Smooth muscle cell (in vitro differentiated cells): ENCODE measurements at regions not wholly inside any gene's neighbourhood (a gene's known extent, or its start where the extent isn't known, plus 50 kb on each side); places are given as distances from the start of the nearest gene placed in this dataset.

Source experiments
- DNase-seq: peaks from one replicate; lab custom pipeline; 2025; ENCODE audit not compliant: unreplicated experiment; lab: John Stamatoyannopoulos, UW
- H2AFZ ChIP-seq: fragments of 200-600 bp; sonication (generic); 2 replicates; pipeline ENCODE4 v1.6.0; 2016; ENCODE audit warnings: antibody characterized with exemption, low read depth, mild to moderate bottlenecking
- H3F3A ChIP-seq: fragments of 200-600 bp; sonication (generic); 2 replicates; pipeline ENCODE4 v1.6.0; 2017; ENCODE audit warnings: antibody characterized with exemption, low read depth
- H3K27ac ChIP-seq: fragments of 200-600 bp; sonication (generic); 2 replicates; pipeline ENCODE4 v1.5.1; 2016; ENCODE audit warnings: low read depth, mild to moderate bottlenecking
- H3K27me3 ChIP-seq: fragments of 200-600 bp; sonication (generic); 2 replicates; pipeline ENCODE4 v1.6.1; 2016; ENCODE audit warnings: low read depth, mild to moderate bottlenecking
- H3K36me3 ChIP-seq: fragments of 200-600 bp; sonication (generic); 2 replicates; pipeline ENCODE4 v1.5.1; 2016; ENCODE audit warnings: low read depth
- H3K4me1 ChIP-seq: fragments of 200-600 bp; sonication (generic); 2 replicates; pipeline ENCODE4 v1.5.1; 2016; ENCODE audit warnings: low read depth
- H3K4me2 ChIP-seq: fragments of 200-600 bp; sonication (generic); 2 replicates; pipeline ENCODE4 v1.6.0; 2016; ENCODE audit warnings: mild to moderate bottlenecking
- H3K4me3 ChIP-seq: fragments of 200-600 bp; sonication (generic); 2 replicates; pipeline ENCODE4 v1.5.1; 2016; ENCODE audit warnings: mild to moderate bottlenecking
- H3K79me2 ChIP-seq: fragments of 200-600 bp; sonication (generic); 2 replicates; pipeline ENCODE4 v1.6.0; 2016; ENCODE audit warnings: low read depth, mild to moderate bottlenecking
- H3K9ac ChIP-seq: fragments of 200-600 bp; sonication (generic); 2 replicates; pipeline ENCODE4 v1.6.0; 2016; ENCODE audit warnings: low read depth
- H3K9me3 ChIP-seq: fragments of 200-600 bp; sonication (generic); replicated peaks from 2 replicates; pipeline ENCODE4 v1.5.1; 2016; ENCODE audit warnings: low read depth
- H4K20me1 ChIP-seq: fragments of 200-600 bp; sonication (generic); 2 replicates; pipeline ENCODE4 v1.6.0; 2016; ENCODE audit warnings: low read depth
- WGBS: methylation state at CpG from one replicate; pipeline ENCODE4 v1.1.7; 2016; ENCODE audit warnings: low lambda C conversion rate; 5-methylcytosine and 5-hydroxymethylcytosine counted together
- TF ChIP-seq, protein P1 (sequence below): fragments of 200-600 bp; sonication (generic); IDR thresholded peaks from 2 replicates; pipeline ENCODE4 v1.5.1; 2017; ENCODE audit warnings: borderline replicate concordance, mild to moderate bottlenecking, antibody characterized with exemption; ENCODE audit not compliant: insufficient read depth, poor library complexity, severe bottlenecking

DNA sequence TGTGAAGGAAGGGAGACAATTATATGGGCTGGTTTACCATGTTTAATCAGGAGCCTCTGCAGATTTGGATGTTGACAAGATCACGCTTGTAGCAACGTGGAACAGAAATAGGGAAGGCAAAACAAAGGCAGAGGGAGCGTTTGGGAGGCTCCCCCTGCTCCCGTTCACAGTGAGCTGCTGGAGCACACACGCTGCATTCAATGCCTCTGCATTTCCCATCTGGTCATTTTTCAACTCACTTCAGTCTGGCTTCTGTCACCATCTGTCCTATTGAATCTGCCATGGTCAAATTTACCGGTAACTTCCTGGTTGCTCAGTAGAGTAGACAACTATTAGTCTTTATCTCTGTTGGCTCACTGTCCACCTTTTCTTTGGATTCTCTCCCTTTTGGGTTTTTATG is 91.0 kb downstream of the NHLRC3 start:
- H3K36me3 ChIP-seq, result no peaks in the 10 kb centered on the region
- WGBS, result 69% methylated on average over 6 of the region's 6 CpGs
- TF ChIP-seq, protein P1, sequence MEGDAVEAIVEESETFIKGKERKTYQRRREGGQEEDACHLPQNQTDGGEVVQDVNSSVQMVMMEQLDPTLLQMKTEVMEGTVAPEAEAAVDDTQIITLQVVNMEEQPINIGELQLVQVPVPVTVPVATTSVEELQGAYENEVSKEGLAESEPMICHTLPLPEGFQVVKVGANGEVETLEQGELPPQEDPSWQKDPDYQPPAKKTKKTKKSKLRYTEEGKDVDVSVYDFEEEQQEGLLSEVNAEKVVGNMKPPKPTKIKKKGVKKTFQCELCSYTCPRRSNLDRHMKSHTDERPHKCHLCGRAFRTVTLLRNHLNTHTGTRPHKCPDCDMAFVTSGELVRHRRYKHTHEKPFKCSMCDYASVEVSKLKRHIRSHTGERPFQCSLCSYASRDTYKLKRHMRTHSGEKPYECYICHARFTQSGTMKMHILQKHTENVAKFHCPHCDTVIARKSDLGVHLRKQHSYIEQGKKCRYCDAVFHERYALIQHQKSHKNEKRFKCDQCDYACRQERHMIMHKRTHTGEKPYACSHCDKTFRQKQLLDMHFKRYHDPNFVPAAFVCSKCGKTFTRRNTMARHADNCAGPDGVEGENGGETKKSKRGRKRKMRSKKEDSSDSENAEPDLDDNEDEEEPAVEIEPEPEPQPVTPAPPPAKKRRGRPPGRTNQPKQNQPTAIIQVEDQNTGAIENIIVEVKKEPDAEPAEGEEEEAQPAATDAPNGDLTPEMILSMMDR, result no peak

DNA sequence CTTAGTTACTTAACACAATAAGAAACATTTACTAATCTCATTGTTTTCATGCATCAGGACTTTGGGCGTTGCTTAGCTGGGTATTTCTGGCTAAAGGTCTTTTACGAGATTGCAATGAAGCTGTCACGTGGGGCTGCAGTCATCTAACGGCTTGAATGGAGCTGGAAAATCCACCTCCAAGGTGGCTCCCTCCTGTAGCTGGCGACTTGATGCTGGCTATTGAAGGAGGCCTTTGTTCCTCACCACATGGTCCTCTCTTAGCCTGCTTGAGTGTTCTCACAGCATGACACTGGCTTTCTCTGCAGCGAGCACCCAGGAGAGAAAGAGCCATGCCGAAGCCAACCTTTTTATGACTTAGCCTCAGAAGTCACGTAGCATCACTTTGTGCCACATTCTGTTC is 92.0 kb downstream of the NHLRC3 start:
- no peaks in the 10 kb centered on the region for H3F3A ChIP-seq
- H3K27me3 ChIP-seq, result no peaks in the 10 kb centered on the region
- no peak overlapping the region for H3K4me3 ChIP-seq
- H3K9ac ChIP-seq, result no peak overlapping the region
- TF ChIP-seq, protein P1, result no peak
- peaks cover 25% of the 10 kb centered on the region for H3K4me1 ChIP-seq
- WGBS, result 77% methylated on average over 8 of the region's 8 CpGs
- DNase-seq, result no peak
- H3K36me3 ChIP-seq, result no peaks in the 10 kb centered on the region
- H3K27ac ChIP-seq, result no peak overlapping the region
- H3K9me3 ChIP-seq, result no peaks in the 10 kb centered on the region
- H2AFZ ChIP-seq, result no peak overlapping the region
- no peaks in the 10 kb centered on the region for H3K79me2 ChIP-seq
- H4K20me1 ChIP-seq, result no peaks in the 10 kb centered on the region
- no peak overlapping the region for H3K4me2 ChIP-seq

More for the DNA sequence above, 91.0 kb downstream of the NHLRC3 start:
- no peak overlapping the region for H3K27ac ChIP-seq
- no peak overlapping the region for H3K4me3 ChIP-seq
- H4K20me1 ChIP-seq, result no peaks in the 10 kb centered on the region
- no peaks in the 10 kb centered on the region for H3K27me3 ChIP-seq
- no peaks in the 10 kb centered on the region for H3K79me2 ChIP-seq
- H3K4me2 ChIP-seq, result no peak overlapping the region
- H3K9ac ChIP-seq, result no peak overlapping the region
- H2AFZ ChIP-seq, result no peak overlapping the region
- no peaks in the 10 kb centered on the region for H3K9me3 ChIP-seq
- H3F3A ChIP-seq, result no peaks in the 10 kb centered on the region
- H3K4me1 ChIP-seq, result peaks cover 25% of the 10 kb centered on the region
- no peak for DNase-seq

DNA sequence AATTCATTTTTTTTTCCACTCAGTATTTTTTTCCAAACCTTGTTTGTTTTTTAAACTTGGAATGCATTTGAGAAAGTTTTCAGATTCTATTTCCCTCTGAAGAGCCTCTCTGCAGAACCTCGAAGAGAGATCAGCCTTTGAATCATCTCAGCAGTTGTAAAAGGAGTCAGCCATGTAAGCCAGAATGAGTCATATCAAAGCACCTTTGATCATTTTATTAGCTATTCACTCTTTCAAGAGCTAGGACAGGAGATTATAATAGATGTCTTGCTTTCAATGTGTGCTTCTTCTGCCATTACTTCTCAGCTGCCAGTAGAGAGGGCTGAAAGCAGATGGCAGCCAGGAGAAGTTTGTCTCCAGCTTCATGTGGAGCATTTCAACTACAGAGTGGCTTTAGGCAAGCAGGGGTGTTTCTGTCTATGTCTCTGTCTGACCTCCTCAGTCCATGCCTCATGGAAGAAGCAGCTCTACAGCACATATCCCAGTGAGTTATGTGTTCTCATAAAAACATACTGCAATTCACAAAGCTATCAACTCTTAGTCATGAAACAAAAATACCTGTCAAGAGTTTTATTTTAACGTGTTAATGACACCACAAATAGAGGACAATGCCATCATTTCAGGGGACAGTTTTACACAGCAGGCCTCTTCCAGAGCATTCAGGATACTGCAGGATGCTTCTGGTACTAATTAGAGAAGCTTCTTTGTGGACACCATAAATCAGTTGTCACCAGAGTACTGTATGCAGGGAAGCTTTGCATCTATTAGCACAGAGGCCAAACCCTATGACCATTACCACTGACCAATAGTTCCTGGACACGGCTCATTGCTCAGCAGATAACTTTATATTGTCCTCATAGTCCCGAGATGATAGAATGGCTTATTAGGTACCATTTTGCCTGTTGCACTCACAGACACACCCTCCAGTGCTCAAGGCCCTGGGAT is 94.3 kb downstream of the NHLRC3 start:
- TF ChIP-seq, protein P1, result no peak
- no peak overlapping the region for H3K4me2 ChIP-seq
- WGBS, result 48% methylated on average over 4 of the region's 4 CpGs

DNA sequence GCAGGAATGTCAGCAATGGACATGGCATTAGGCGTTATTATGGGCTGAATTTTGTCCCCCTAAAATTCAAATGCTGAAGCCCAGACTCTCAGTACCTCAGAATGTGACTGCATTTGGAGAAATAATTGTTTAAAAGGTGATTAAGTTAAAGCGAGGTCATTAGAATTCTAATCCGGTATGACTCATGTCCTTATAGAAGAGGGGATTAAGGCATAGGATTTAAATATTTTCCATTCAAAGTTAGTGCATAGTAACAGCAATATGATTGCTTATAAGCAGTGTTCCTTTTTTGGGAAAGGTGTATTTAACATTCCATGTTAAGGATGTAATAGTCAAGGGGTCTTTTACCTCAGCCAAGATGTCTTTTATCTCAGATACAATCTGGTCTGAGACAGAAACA is 95.5 kb downstream of the NHLRC3 start:
- Histone ChIP-seq H3F3A (no peaks in the 10 kb centered on the region), H3K4me2 (peak overlapping the region; percentile 25), H3K4me3 (no peak overlapping the region), H3K79me2 (no peaks in the 10 kb centered on the region), H3K4me1 (peaks cover 25% of the 10 kb centered on the region), H3K27me3 (no peaks in the 10 kb centered on the region), H3K36me3 (no peaks in the 10 kb centered on the region), H4K20me1 (no peaks in the 10 kb centered on the region), H3K27ac (peak overlapping the region; percentile 44), H3K9ac (no peak overlapping the region), H3K9me3 (no peaks in the 10 kb centered on the region), H2AFZ (no peak overlapping the region)
- 71% methylated on average over 3 of the region's 3 CpGs for WGBS
- TF ChIP-seq, protein P1, result no peak
- no peak for DNase-seq

More for the DNA sequence above, 94.3 kb downstream of the NHLRC3 start:
- no peaks in the 10 kb centered on the region for H3K27me3 ChIP-seq
- DNase-seq, result no peak
- H4K20me1 ChIP-seq, result no peaks in the 10 kb centered on the region
- H3K79me2 ChIP-seq, result no peaks in the 10 kb centered on the region
- no peaks in the 10 kb centered on the region for H3K36me3 ChIP-seq
- no peak overlapping the region for H2AFZ ChIP-seq
- peaks cover 25% of the 10 kb centered on the region for H3K4me1 ChIP-seq
- no peaks in the 10 kb centered on the region for H3F3A ChIP-seq
- H3K4me3 ChIP-seq, result no peak overlapping the region
- H3K27ac ChIP-seq, result no peak overlapping the region
- H3K9ac ChIP-seq, result no peak overlapping the region
- no peaks in the 10 kb centered on the region for H3K9me3 ChIP-seq
